HG03442 (cell line): ENCODE measurements at regions not wholly inside any gene's neighbourhood (a gene's known extent, or its start where the extent isn't known, plus 50 kb on each side); places are given as distances from the start of the nearest gene placed in this dataset.

ENCODE experiments used
- ATAC-seq: cut with Tn5 transposase; IDR thresholded peaks from one replicate; pipeline ENCODE4 v1.9.1; 2021; ENCODE audit warnings: mild to moderate bottlenecking, moderate library complexity; ENCODE audit not compliant: unreplicated experiment

GRCh38 chr2:2935445-2936149 lies 442.0 kb downstream of the EIPR1 start:
- ATAC-seq: no peak

GRCh38 chr2:2933426-2933825 lies 444.2 kb downstream of the EIPR1 start:
- ATAC-seq: no peak

GRCh38 chr2:2932692-2933305 lies 444.8 kb downstream of the EIPR1 start:
- no peak for ATAC-seq

- no peak for ATAC-seq
Observed at GRCh38 chr2:2932189-2932588, 445.4 kb downstream of the EIPR1 start.

DNA sequence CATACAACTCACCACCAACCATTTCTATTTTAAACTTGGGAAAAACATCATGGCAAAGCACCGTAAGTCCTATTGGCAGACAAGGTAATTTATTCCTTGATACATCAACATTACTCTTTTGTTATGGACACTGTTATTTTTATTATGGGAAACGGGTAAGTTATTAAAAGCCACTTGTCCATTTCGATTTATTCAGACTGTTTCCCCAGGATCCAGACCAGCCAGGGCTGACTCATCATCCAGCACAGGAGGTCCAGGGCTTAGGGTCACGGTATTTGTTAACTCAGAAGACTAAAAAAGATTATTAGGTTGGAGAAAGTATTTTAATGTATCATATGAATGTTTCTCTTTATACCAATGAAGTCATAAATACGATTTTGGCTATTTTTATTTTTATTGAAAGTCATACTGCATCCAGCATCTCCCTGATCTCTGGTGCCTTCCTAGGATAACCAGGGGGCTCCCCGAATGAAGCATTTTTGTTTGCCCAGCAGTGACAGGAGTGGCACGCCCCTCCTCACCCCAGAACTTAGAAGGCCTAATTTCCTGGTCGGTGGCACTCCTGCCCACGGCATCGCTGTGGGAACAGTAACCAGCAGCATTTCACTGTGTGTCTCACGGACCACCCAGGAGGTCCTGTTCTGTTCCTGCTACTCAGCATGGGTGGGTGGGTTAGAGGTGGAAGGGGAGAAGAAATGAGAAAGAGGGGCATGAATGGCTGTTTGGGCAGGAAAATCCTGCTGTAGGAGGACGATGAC lies 446.1 kb downstream of the EIPR1 start:
- no peak for ATAC-seq

DNA sequence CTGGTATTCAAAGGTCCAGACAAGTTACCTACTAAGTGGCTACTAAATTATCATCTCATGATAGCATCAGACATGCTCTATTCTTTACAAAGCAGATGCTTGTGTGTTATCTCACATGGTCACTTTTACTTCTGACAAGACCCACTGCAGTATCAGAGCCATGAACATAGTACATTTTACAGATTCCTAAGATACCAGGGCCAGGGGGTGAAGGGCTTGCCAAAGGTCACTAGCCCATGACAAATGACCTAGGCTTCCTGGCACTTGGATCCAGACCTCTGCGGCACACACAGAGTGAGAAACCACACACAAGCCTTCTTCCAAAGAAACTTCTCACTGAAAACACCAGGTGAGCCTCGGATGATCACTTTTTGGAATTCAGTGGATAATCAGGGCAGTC lies 446.8 kb downstream of the EIPR1 start:
- no peak for ATAC-seq

DNA sequence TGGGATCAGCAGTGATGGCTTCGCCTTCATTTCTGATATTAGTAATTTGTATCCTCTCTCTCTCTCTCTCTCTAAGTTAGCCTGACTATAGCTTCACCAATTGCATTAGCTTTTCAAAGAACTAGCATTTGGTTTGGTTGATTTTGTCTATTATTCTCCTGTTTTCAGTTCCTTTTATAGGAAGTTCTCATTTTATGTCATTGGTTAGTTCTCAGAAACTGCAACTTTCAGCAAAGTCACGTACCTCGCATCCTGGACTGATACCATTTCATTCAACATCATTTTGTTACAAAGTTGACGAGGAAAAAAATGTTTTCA lies 450.8 kb downstream of the EIPR1 start:
- peak; percentile 39 for ATAC-seq

DNA sequence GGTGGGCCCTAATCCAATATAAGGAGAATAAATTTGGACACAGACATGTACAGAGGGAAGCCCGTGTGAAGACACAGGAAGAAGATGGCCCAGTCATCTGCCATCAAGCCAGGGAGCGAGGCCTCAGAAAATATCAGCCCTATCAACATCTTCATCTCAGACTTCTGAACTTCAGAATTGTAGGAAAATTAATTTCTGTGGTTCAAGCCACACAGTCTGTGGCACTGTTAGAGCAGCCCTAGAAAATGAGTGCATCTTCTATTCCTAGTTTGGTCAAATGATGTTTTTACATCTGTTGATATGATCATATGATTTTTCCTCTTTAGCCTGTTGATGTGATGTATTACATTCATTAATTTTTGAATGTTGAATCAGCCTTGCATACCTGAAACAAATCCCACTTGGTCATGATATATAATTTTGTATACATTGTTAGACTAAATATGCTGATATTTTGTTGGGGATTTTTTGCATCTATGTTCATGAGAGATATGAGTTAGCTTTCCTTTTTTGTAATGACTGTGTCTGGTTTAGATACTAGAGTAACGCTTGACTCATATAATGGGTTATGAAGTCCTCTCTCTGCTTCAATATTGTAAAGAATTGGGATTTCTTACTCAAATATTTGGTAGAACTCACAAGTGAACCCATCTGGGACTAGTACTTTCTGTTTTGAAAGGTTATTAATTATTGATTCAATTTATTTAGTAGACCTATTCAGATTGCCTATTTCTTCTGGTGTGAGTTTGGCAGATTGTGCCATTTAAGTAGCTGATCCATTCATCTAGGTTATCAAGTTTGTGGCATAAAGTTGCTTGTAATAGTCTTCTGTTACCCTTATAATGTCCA lies 451.4 kb downstream of the EIPR1 start:
- peak; percentile 94 for ATAC-seq

DNA sequence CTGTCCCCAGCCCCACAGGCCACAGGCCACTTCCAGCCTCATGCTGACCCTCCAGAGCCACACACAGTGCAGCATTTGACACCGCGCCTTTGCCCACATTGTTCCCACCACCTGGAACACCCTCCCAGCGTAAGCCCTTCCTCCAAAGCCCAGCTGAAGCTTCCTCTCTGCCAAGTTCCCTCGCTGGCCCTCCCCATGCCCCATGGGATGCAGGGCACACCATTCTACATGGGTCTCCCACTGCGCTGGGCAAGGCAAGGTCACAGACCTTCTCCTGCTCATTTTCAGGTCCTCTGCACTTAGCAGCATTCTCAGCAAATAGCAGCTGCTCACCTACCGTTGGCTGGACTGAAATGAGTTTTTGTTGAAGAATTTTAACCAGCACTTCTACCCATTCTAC lies 455.5 kb downstream of the EIPR1 start:
- ATAC-seq: no peak

DNA sequence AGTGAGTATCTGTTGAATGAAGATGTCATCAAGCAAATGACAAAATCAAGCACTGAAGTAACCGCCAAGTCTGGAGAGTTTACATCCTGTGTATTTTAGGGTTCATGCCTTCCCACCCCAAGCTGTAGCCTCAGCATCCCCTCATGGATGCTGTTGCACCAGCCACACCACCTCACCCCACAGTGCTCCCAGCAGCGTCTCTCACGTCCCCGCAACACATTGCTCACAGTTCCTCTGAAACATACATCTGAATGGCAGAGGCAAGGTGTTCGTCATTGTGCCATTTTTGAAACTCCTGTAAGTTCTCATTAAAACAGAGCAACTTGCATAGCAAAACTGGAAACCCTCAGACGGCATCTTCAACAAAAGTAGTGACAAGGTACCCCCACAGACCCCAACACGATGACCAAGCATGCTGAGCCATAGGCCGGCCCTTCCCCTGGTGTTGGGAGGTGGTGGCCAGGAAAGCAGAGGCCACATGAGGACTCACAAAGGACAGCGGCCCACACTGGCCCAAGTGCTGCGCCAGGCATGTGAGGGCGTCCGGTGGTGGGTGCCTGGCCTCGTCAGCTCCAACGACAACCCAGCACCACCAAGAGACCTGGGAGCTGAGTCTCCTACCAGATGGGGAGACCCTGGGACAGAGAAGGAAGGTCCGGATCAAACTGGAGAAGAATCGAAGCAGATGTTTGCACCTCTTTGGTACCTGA lies 456.5 kb downstream of the EIPR1 start:
- ATAC-seq: no peak

DNA sequence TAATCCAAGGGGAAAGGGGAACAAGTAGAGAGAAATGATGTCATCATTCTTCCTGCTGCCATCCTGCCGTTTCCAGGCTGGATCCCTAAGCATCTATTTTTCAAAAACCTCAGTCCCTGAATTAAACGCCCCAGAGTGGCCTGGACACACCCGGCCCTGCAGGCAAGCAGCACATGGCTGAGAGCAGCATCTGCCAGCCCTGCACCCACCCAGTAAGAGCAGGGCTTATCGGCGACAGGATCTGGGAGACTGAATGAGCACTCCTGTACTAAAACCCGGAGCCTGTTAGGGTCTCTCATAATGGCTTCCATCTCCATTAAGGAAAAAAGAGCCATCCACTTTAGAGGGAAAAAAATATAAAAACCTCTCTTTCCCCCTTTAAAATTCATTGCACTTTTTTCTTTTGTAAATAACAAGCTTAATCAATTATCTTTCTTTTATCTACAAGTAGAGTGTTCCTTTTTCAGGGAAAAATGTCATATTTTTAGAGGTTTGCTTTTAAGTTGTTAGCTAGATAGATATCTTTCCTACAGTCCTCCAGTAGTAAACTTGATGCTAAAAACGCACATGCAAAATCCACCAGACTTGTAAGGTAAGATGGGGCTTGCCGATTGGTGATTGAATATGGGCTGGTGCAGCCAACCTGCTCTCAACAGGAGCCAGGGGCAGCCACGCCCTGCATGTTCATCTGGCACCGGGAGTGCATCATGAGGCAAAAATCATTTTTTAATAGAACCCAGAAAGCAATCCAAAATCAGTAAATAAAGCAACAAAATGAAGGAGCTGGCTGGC lies 457.8 kb downstream of the EIPR1 start:
- ATAC-seq: no peak

GRCh38 chr2:2919026-2919425 lies 458.6 kb downstream of the EIPR1 start:
- ATAC-seq: no peak

GRCh38 chr2:2916621-2917020 lies 461.0 kb downstream of the EIPR1 start:
- no peak for ATAC-seq

GRCh38 chr2:2914252-2914651 lies 463.4 kb downstream of the EIPR1 start:
- no peak for ATAC-seq

- no peak for ATAC-seq
Observed at GRCh38 chr2:2913601-2914120, 464.0 kb downstream of the EIPR1 start.

DNA sequence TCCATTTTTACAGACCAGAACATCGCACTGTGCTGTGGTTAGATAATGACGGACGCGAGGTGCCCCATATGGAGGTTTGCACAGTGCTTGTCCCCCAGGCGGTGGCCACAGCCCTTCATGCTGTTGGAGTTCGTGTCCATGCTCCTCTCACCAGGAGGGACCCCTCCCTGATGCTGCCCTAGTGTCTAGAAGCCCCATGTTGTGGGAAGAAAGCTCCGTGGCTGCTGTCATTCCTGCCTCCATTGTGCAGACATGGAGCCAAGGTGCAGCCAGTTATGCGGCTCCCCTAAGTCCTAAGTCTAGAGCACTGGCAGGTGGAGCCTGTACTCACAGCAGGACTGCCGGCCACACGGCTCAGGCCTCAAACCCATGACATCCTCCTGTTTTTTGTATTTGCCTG lies 464.9 kb downstream of the EIPR1 start:
- no peak for ATAC-seq

DNA sequence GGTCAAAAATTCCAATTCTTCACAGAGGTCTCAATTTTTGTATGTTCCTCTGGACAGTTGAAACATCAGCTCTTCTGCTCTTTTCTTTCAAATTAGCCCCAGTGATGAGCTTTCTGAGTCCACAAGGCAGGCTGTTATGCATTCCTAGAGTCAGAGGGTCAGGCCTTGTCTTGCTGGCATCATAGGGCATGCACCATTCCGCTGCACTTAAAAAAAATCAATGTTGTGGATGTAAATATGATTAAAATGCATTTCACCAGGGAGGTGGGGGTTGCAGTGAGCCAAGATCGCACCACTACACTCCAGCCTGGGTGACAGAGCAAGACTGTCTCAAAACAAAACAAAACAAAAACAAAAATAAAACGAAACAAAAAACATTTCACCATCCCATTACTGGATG lies 465.3 kb downstream of the EIPR1 start:
- no peak for ATAC-seq

GRCh38 chr2:2910259-2910658 lies 467.4 kb downstream of the EIPR1 start:
- ATAC-seq: no peak

- no peak for ATAC-seq
Observed at GRCh38 chr2:2909086-2910035, 468.3 kb downstream of the EIPR1 start.
